ENCODE measurements at regions not wholly inside any gene's neighbourhood (a gene's known extent, or its start where the extent isn't known, plus 50 kb on each side); places are given as distances from the start of the nearest gene placed in this dataset.

- Histone ChIP-seq H3K56ac (ENCODE audit: insufficient read length, low read depth, low read length) (no peak overlapping the region), H3K27me3 (ENCODE audit: insufficient read depth, low read length) (no peaks in the 10 kb centered on the region), H4K5ac (ENCODE audit: insufficient read length, low read depth, low read length) (no peak overlapping the region), H2AK5ac (ENCODE audit: insufficient read length, low read length) (no peak overlapping the region), H4K91ac (ENCODE audit: insufficient read length, low read depth, low read length) (no peak overlapping the region), H3K4ac (ENCODE audit: low read depth, low read length) (no peak overlapping the region), H4K20me1 (ENCODE audit: control insufficient read depth, insufficient read depth, insufficient read length) (no peaks in the 10 kb centered on the region), H2BK5ac (ENCODE audit: insufficient read length, low read length) (no peak overlapping the region), H2BK12ac (ENCODE audit: insufficient read length, low read depth, low read length) (no peak overlapping the region), H3K9me3 (ENCODE audit: control insufficient read depth, low read depth, low read length) (no peaks in the 10 kb centered on the region), H2AFZ (ENCODE audit: low read length) (no peak overlapping the region), H3K27ac (ENCODE audit: insufficient read length, low read depth, low read length) (no peak overlapping the region), H3K4me1 (ENCODE audit: insufficient read depth, low read length) (no peaks in the 10 kb centered on the region), H3T11ph (ENCODE audit: low read length) (no peak overlapping the region), H3K79me1 (ENCODE audit: insufficient read depth, low read depth, low read length, poor library complexity, severe bottlenecking) (no peaks in the 10 kb centered on the region), H4K8ac (replicated peaks; ENCODE audit: insufficient read length, low read depth, low read length) (no peak overlapping the region), H3K18ac (ENCODE audit: insufficient read length, low read depth, low read length) (no peak overlapping the region), H2BK120ac (ENCODE audit: low read depth, low read length, poor library complexity, severe bottlenecking) (no peak overlapping the region), H3K79me2 (ENCODE audit: insufficient read depth, low read length) (no peaks in the 10 kb centered on the region), H3K4me2 (ENCODE audit: insufficient read depth, insufficient read length, low read length) (no peak overlapping the region), H3K9ac (ENCODE audit: extremely low read depth, insufficient read length, low read length) (no peak overlapping the region), H2BK15ac (ENCODE audit: low read depth, low read length) (no peak overlapping the region), H3K23ac (ENCODE audit: insufficient read length, low read depth, low read length) (no peak overlapping the region), H3K14ac (ENCODE audit: insufficient read depth, low read length) (no peak overlapping the region), H3K23me2 (ENCODE audit: insufficient read length, low read depth, low read length, poor library complexity, severe bottlenecking) (no peaks in the 10 kb centered on the region), H2BK20ac (ENCODE audit: low read depth, low read length, poor library complexity, severe bottlenecking) (no peak overlapping the region)
- DNase-seq, result no peak
- TF ChIP-seq CTCF (conservative IDR thresholded peaks at IDR 0.05), result no peak
- Mint-ChIP-seq H3K27ac (no peak overlapping the region), H3K4me3 (no peak overlapping the region), H3K36me3 (ENCODE audit: insufficient read depth in 1 of 3, low read depth in 3 of 3) (no peaks in the 10 kb centered on the region), H3K4me1 (peaks cover 3 to 9% of the 10 kb centered on the region in 2 experiments), H3K27me3 (ENCODE audit: low read depth) (no peaks in the 10 kb centered on the region), H3K9me3 (no peaks in the 10 kb centered on the region; a peak in 1 of 5 replicates)
- no CpG with 5 or more reads among the region's 6 CpGs for WGBS (ENCODE audit: extremely low coverage, insufficient read length, low lambda C conversion rate)
Measured at GRCh38 chr14:53534841-53535240, 381.7 kb upstream of the DDHD1 start.
